ENCODE measurements at regions not wholly inside any gene's neighbourhood (a gene's known extent, or its start where the extent isn't known, plus 50 kb on each side); places are given as distances from the start of the nearest gene placed in this dataset.

DNA sequence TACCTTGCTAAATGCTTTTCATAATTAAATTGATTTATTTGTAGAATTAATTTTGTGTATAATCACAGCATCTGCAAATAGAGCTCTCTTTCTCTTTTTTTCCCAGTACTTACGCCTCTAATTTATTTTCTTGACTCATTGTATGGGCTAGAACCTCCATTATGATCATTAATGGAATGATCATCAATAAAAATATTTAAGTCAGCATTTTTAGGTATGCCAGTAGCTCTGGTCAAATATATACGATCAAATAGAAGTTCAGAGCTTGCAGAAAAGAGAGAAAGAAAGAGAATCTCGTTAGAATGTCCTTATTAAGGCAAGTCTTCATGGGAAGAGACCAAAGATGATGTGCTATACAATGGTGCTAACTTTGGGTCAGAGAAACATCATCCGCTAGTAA is 202.6 kb downstream of the TLR4 start (continued):
- TF ChIP-seq, protein P1, sequence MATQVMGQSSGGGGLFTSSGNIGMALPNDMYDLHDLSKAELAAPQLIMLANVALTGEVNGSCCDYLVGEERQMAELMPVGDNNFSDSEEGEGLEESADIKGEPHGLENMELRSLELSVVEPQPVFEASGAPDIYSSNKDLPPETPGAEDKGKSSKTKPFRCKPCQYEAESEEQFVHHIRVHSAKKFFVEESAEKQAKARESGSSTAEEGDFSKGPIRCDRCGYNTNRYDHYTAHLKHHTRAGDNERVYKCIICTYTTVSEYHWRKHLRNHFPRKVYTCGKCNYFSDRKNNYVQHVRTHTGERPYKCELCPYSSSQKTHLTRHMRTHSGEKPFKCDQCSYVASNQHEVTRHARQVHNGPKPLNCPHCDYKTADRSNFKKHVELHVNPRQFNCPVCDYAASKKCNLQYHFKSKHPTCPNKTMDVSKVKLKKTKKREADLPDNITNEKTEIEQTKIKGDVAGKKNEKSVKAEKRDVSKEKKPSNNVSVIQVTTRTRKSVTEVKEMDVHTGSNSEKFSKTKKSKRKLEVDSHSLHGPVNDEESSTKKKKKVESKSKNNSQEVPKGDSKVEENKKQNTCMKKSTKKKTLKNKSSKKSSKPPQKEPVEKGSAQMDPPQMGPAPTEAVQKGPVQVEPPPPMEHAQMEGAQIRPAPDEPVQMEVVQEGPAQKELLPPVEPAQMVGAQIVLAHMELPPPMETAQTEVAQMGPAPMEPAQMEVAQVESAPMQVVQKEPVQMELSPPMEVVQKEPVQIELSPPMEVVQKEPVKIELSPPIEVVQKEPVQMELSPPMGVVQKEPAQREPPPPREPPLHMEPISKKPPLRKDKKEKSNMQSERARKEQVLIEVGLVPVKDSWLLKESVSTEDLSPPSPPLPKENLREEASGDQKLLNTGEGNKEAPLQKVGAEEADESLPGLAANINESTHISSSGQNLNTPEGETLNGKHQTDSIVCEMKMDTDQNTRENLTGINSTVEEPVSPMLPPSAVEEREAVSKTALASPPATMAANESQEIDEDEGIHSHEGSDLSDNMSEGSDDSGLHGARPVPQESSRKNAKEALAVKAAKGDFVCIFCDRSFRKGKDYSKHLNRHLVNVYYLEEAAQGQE (IDR thresholded peaks at IDR 0.05; ENCODE audit: unreplicated experiment), result no peak

GRCh38 chr9:117907420-117907819 is 203.2 kb downstream of the TLR4 start:
- Histone ChIP-seq H3K4me1 (ENCODE audit: insufficient read depth) (no peaks in the 10 kb centered on the region), H3K27ac (ENCODE audit: low read depth) (no peak overlapping the region), H2AFZ (no peak overlapping the region), H3F3A (replicated peaks; ENCODE audit: low read depth) (no peaks in the 10 kb centered on the region), H3K4me2 (no peak overlapping the region), H3K9me2 (ENCODE audit: insufficient read depth) (no peaks in the 10 kb centered on the region), H3K36me3 (ENCODE audit: insufficient read depth) (no peaks in the 10 kb centered on the region), H3K79me2 (replicated peaks; ENCODE audit: insufficient read depth) (no peaks in the 10 kb centered on the region), H3K27me3 (ENCODE audit: insufficient read depth) (no peaks in the 10 kb centered on the region), H4K20me1 (replicated peaks; ENCODE audit: insufficient read depth) (no peaks in the 10 kb centered on the region), H3K4me3 (no peak overlapping the region)
- Mint-ChIP-seq H3K4me1 (no peaks in the 10 kb centered on the region), H3K4me3 (no peak overlapping the region), H3K27ac (no peak overlapping the region), H3K27me3 (ENCODE audit: insufficient read depth, low read depth, poor library complexity) (peaks cover 4% of the 10 kb centered on the region), H3K36me3 (ENCODE audit: low read depth) (peaks cover 18% of the 10 kb centered on the region; the same call in 1 of the 3 replicates), H3K9me3 (peaks cover 74% of the 10 kb centered on the region)
- ATAC-seq (no peak), DNase-seq (ENCODE audit: low spot score) (no peak)
- TF ChIP-seq ZNF331 (CRISPR knock-in tag; IDR thresholded peaks at IDR 0.05; ENCODE audit: low read depth) (no peak), NANOG (IDR thresholded peaks at IDR 0.05; ENCODE audit: borderline replicate concordance) (no peak), ZNF114 (CRISPR knock-in tag; IDR thresholded peaks at IDR 0.05) (no peak)

- Mint-ChIP-seq H3K27ac (no peak overlapping the region), H3K9me3 (peaks cover 37% of the 10 kb centered on the region), H3K36me3 (ENCODE audit: low read depth) (peaks cover 5% of the 10 kb centered on the region; the same call in 1 of the 3 replicates), H3K4me1 (no peaks in the 10 kb centered on the region), H3K27me3 (ENCODE audit: insufficient read depth, low read depth, poor library complexity) (no peaks in the 10 kb centered on the region), H3K4me3 (no peak overlapping the region)
- no peaks in the 10 kb centered on the region for H3K79me2 ChIP-seq (replicated peaks; ENCODE audit: insufficient read depth)
- no peaks in the 10 kb centered on the region for H3K27me3 ChIP-seq (ENCODE audit: insufficient read depth)
- ATAC-seq, result no peak
- H3K4me2 ChIP-seq, result no peak overlapping the region
- no peak overlapping the region for H2AFZ ChIP-seq
- no peaks in the 10 kb centered on the region for H3K36me3 ChIP-seq (ENCODE audit: insufficient read depth)
- no peaks in the 10 kb centered on the region for H3K4me1 ChIP-seq (ENCODE audit: insufficient read depth)
- no peaks in the 10 kb centered on the region for H4K20me1 ChIP-seq (replicated peaks; ENCODE audit: insufficient read depth)
- peak; percentile 11 for DNase-seq (ENCODE audit: low spot score)
- no peak overlapping the region for H3K27ac ChIP-seq (ENCODE audit: low read depth)
- no peaks in the 10 kb centered on the region for H3K9me2 ChIP-seq (ENCODE audit: insufficient read depth)
- no peak overlapping the region for H3K4me3 ChIP-seq
- TF ChIP-seq CREB1 (CRISPR knock-in tag; IDR thresholded peaks at IDR 0.05; ENCODE audit: low read depth), result no peak
- H3F3A ChIP-seq (replicated peaks; ENCODE audit: low read depth), result no peaks in the 10 kb centered on the region
Observed at GRCh38 chr9:117916291-117916690, 212.1 kb downstream of the TLR4 start.

DNA sequence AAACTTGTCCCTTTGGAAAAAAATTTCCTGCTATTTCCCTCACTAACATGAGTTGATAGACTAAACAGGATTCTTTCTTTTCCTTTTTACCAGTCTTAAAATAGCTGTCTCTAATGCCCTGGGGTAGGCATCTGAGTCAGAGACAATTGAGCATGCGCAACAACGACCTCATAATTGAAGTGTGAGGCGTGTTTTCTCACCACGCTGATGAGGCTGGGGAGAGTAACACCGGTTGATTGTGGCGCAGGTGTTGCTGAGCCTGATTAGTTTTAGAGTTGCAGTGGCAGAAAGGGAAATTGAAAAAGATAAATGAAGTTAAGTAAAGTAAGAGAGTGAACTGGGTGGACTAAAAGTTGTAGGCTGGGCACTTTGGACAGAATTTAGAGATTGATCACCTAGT is 213.7 kb downstream of the TLR4 start:
- no peak overlapping the region for H2AFZ ChIP-seq
- H3K9me2 ChIP-seq (ENCODE audit: insufficient read depth), result no peaks in the 10 kb centered on the region
- no peaks in the 10 kb centered on the region for H3K27me3 ChIP-seq (ENCODE audit: insufficient read depth)
- H3K27ac ChIP-seq (ENCODE audit: low read depth), result no peak overlapping the region
- H4K20me1 ChIP-seq (replicated peaks; ENCODE audit: insufficient read depth), result no peaks in the 10 kb centered on the region
- Mint-ChIP-seq H3K36me3 (ENCODE audit: low read depth) (no peaks in the 10 kb centered on the region), H3K4me3 (no peak overlapping the region), H3K4me1 (no peaks in the 10 kb centered on the region), H3K27me3 (ENCODE audit: insufficient read depth, low read depth, poor library complexity) (no peaks in the 10 kb centered on the region), H3K27ac (no peak overlapping the region), H3K9me3 (peaks cover 29% of the 10 kb centered on the region)
- DNase-seq (ENCODE audit: low spot score), result no peak
- H3K4me2 ChIP-seq, result no peak overlapping the region
- no peak for ATAC-seq
- no peak overlapping the region for H3K4me3 ChIP-seq
- no peaks in the 10 kb centered on the region for H3K79me2 ChIP-seq (replicated peaks; ENCODE audit: insufficient read depth)
- no peaks in the 10 kb centered on the region for H3K4me1 ChIP-seq (ENCODE audit: insufficient read depth)
- no peaks in the 10 kb centered on the region for H3F3A ChIP-seq (replicated peaks; ENCODE audit: low read depth)
- H3K36me3 ChIP-seq (ENCODE audit: insufficient read depth), result no peaks in the 10 kb centered on the region
- TF ChIP-seq, protein P1 (IDR thresholded peaks at IDR 0.05; ENCODE audit: unreplicated experiment), result no peak
- TF ChIP-seq, protein P2, sequence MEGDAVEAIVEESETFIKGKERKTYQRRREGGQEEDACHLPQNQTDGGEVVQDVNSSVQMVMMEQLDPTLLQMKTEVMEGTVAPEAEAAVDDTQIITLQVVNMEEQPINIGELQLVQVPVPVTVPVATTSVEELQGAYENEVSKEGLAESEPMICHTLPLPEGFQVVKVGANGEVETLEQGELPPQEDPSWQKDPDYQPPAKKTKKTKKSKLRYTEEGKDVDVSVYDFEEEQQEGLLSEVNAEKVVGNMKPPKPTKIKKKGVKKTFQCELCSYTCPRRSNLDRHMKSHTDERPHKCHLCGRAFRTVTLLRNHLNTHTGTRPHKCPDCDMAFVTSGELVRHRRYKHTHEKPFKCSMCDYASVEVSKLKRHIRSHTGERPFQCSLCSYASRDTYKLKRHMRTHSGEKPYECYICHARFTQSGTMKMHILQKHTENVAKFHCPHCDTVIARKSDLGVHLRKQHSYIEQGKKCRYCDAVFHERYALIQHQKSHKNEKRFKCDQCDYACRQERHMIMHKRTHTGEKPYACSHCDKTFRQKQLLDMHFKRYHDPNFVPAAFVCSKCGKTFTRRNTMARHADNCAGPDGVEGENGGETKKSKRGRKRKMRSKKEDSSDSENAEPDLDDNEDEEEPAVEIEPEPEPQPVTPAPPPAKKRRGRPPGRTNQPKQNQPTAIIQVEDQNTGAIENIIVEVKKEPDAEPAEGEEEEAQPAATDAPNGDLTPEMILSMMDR (conservative IDR thresholded peaks at IDR 0.05; ENCODE audit: low read depth in 2 of 2), result no peak
- TF ChIP-seq NANOG (IDR thresholded peaks at IDR 0.05; ENCODE audit: borderline replicate concordance) (no peak), CREB1 (CRISPR knock-in tag; IDR thresholded peaks at IDR 0.05; ENCODE audit: low read depth) (no peak), JUNB (IDR thresholded peaks at IDR 0.05; ENCODE audit: unreplicated experiment) (no peak)
- TF ChIP-seq, protein P3, sequence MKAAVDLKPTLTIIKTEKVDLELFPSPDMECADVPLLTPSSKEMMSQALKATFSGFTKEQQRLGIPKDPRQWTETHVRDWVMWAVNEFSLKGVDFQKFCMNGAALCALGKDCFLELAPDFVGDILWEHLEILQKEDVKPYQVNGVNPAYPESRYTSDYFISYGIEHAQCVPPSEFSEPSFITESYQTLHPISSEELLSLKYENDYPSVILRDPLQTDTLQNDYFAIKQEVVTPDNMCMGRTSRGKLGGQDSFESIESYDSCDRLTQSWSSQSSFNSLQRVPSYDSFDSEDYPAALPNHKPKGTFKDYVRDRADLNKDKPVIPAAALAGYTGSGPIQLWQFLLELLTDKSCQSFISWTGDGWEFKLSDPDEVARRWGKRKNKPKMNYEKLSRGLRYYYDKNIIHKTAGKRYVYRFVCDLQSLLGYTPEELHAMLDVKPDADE (IDR thresholded peaks at IDR 0.05), result no peak

Data from GM23338 (cell line).